SK-N-SH treated with all-trans-retinoic acid at 6 μM for 48 hours (cell line): ENCODE measurements at regions not wholly inside any gene's neighbourhood (a gene's known extent, or its start where the extent isn't known, plus 50 kb on each side); places are given as distances from the start of the nearest gene placed in this dataset.

Experiments
- ATAC-seq: fragments of 200-7000 bp; cut with Tn5 transposase; 3 replicates; pipeline ENCODE4 v1.9.1; 2020; ENCODE audit warnings: mild to moderate bottlenecking, moderate library complexity
- BACH2 ChIP-seq: fragments of 250-450 bp; sonication (Bioruptor Pico); IDR thresholded peaks from 2 replicates; pipeline ENCODE4 v1.9.0; 2021; ENCODE audit warnings: mild to moderate bottlenecking, borderline replicate concordance
- CSDC2 ChIP-seq: fragments of 250-450 bp; sonication (Bioruptor Pico); IDR thresholded peaks from 2 replicates; pipeline ENCODE4 v1.5.0; 2020; ENCODE audit warnings: mild to moderate bottlenecking, moderate library complexity
- ESRRG ChIP-seq: fragments of 250-450 bp; sonication (Bioruptor Pico); IDR thresholded peaks from 2 replicates; pipeline ENCODE4 v1.6.1; 2021; ENCODE audit warnings: mild to moderate bottlenecking
- GLIS3 ChIP-seq: fragments of 250-450 bp; sonication (Bioruptor Pico); IDR thresholded peaks from 2 replicates; pipeline ENCODE4 v1.5.0; 2020; ENCODE audit warnings: mild to moderate bottlenecking, moderate library complexity
- ISL1 ChIP-seq: fragments of 250-450 bp; sonication (Bioruptor Pico); IDR thresholded peaks from 2 replicates; pipeline ENCODE4 v2.1.2; 2022; ENCODE audit warnings: mild to moderate bottlenecking, moderate library complexity
- OSR1 ChIP-seq: fragments of 250-450 bp; sonication (Bioruptor Pico); IDR thresholded peaks from 2 replicates; pipeline ENCODE4 v1.8.0; 2022; ENCODE audit warnings: moderate library complexity, mild to moderate bottlenecking, inconsistent platforms
- POU6F1 ChIP-seq: fragments of 250-450 bp; sonication (Bioruptor Pico); IDR thresholded peaks from 2 replicates; pipeline ENCODE4 v1.8.0; 2021; ENCODE audit warnings: low read depth, mild to moderate bottlenecking, moderate library complexity, borderline replicate concordance
- RARB ChIP-seq: fragments of 250-450 bp; sonication (Bioruptor Pico); IDR thresholded peaks from 2 replicates; pipeline ENCODE4 v1.8.0; 2021; ENCODE audit warnings: mild to moderate bottlenecking, moderate library complexity
- TCF4 ChIP-seq: fragments of 250-450 bp; sonication (Bioruptor Pico); IDR thresholded peaks from 2 replicates; pipeline ENCODE4 v1.8.0; 2021; ENCODE audit warnings: mild to moderate bottlenecking, moderate library complexity, borderline replicate concordance
- TSHZ2 ChIP-seq: fragments of 250-450 bp; sonication (Bioruptor Pico); IDR thresholded peaks from 2 replicates; pipeline ENCODE4 v1.5.0; 2020; ENCODE audit warnings: mild to moderate bottlenecking, moderate library complexity
- ZC3H10 ChIP-seq: fragments of 250-450 bp; sonication (Bioruptor Pico); IDR thresholded peaks from 2 replicates; pipeline ENCODE4 v1.5.1; 2021; ENCODE audit warnings: mild to moderate bottlenecking, moderate library complexity
- ZFP3 ChIP-seq: fragments of 250-450 bp; sonication (Bioruptor Pico); IDR thresholded peaks from 2 replicates; pipeline ENCODE4 v1.5.0; 2020; ENCODE audit warnings: mild to moderate bottlenecking, moderate library complexity
- ZFP30 ChIP-seq: fragments of 450-650 bp; formaldehyde crosslinking; IDR thresholded peaks from 2 replicates; pipeline ENCODE4 v1.5.0; 2022; ENCODE audit warnings: mild to moderate bottlenecking, moderate library complexity
- ZNF565 ChIP-seq: fragments of 450-650 bp; formaldehyde crosslinking; conservative IDR thresholded peaks from 2 replicates; pipeline ENCODE4 v1.5.0; 2020; ENCODE audit warnings: low read depth, mild to moderate bottlenecking, moderate library complexity
- ZNF70 ChIP-seq: fragments of 450-650 bp; formaldehyde crosslinking; IDR thresholded peaks from 2 replicates; pipeline ENCODE4 v1.5.0; 2020; ENCODE audit warnings: mild to moderate bottlenecking, moderate library complexity
- ZNF8 ChIP-seq: fragments of 450-650 bp; formaldehyde crosslinking; IDR thresholded peaks from 2 replicates; pipeline ENCODE4 v1.5.0; 2020; ENCODE audit warnings: mild to moderate bottlenecking, moderate library complexity
- TF ChIP-seq, protein P1 (sequence below): fragments of 250-450 bp; sonication (Bioruptor Pico); IDR thresholded peaks from 2 replicates; pipeline ENCODE4 v1.5.1; 2020; ENCODE audit warnings: low read depth, mild to moderate bottlenecking, moderate library complexity
- TF ChIP-seq, protein P2 (sequence below): fragments of 250-450 bp; sonication (Bioruptor Pico); IDR thresholded peaks from 2 replicates; pipeline ENCODE4 v1.5.1; 2021; ENCODE audit warnings: mild to moderate bottlenecking, moderate library complexity

- TF ChIP-seq OSR1 (CRISPR knock-in tag) (no peak), BACH2 (CRISPR knock-in tag) (no peak), ZFP30 (CRISPR knock-in tag) (no peak), ZNF565 (CRISPR knock-in tag) (no peak), RARB (CRISPR knock-in tag) (no peak), CSDC2 (CRISPR knock-in tag) (no peak), TCF4 (CRISPR knock-in tag) (no peak)
- TF ChIP-seq, protein P1, sequence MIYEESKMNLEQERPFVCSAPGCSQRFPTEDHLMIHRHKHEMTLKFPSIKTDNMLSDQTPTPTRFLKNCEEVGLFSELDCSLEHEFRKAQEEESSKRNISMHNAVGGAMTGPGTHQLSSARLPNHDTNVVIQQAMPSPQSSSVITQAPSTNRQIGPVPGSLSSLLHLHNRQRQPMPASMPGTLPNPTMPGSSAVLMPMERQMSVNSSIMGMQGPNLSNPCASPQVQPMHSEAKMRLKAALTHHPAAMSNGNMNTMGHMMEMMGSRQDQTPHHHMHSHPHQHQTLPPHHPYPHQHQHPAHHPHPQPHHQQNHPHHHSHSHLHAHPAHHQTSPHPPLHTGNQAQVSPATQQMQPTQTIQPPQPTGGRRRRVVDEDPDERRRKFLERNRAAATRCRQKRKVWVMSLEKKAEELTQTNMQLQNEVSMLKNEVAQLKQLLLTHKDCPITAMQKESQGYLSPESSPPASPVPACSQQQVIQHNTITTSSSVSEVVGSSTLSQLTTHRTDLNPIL (CRISPR knock-in tag): no peak
- TF ChIP-seq, all 23 proteins: peak for 0
- ATAC-seq: no peak
Measured at GRCh38 chr21:23968008-23968407, 1639.3 kb downstream of the MRPL39 start.

GRCh38 chr21:23963454-23963853, 1643.8 kb downstream of the MRPL39 start:
- TF ChIP-seq GLIS3 (no peak), ISL1 (no peak), ZFP3 (CRISPR knock-in tag) (no peak), TCF4 (CRISPR knock-in tag) (no peak)
- peak; percentile 30; the same call in 2 of the 3 replicates for ATAC-seq

DNA sequence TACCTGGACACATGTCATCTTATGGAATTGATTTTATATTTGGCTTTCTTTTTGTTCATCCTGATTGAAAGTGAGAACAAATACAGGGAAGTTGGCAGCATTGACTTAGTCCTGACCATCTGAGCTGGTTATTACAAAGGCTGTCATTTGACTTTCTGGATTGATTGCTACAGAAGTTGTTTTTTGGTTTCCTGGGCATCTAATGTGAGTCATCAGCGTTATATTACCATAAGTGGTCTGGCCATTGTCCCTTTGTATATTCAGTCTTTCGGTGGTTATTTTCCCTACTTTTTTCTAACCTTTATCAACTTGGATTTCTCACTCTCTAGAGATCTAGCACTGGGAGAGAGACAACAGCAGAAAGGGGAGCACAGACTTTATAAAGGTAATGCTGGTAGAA, 1646.5 kb downstream of the MRPL39 start:
- TF ChIP-seq BACH2 (CRISPR knock-in tag) (no peak), TCF4 (CRISPR knock-in tag) (no peak), ZNF70 (CRISPR knock-in tag) (no peak)
- ATAC-seq: peak; percentile 72

GRCh38 chr21:23955135-23955843, 1652.0 kb downstream of the MRPL39 start:
- no peak for ATAC-seq
- TF ChIP-seq ZNF8 (CRISPR knock-in tag): no peak
- TF ChIP-seq ZNF70 (CRISPR knock-in tag): no peak
- TF ChIP-seq, protein P2, sequence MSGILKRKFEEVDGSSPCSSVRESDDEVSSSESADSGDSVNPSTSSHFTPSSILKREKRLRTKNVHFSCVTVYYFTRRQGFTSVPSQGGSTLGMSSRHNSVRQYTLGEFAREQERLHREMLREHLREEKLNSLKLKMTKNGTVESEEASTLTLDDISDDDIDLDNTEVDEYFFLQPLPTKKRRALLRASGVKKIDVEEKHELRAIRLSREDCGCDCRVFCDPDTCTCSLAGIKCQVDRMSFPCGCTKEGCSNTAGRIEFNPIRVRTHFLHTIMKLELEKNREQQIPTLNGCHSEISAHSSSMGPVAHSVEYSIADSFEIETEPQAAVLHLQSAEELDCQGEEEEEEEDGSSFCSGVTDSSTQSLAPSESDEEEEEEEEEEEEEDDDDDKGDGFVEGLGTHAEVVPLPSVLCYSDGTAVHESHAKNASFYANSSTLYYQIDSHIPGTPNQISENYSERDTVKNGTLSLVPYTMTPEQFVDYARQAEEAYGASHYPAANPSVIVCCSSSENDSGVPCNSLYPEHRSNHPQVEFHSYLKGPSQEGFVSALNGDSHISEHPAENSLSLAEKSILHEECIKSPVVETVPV (CRISPR knock-in tag): no peak
- no peak for TF ChIP-seq ESRRG
- TF ChIP-seq ISL1: no peak
- TF ChIP-seq TSHZ2: no peak
- no peak for TF ChIP-seq BACH2 (CRISPR knock-in tag)
- TF ChIP-seq CSDC2 (CRISPR knock-in tag): no peak
- no peak for TF ChIP-seq ZNF565 (CRISPR knock-in tag)
- no peak for TF ChIP-seq RARB (CRISPR knock-in tag)
- no peak for TF ChIP-seq GLIS3
- TF ChIP-seq, protein P1 (CRISPR knock-in tag): no peak
- no peak for TF ChIP-seq ZC3H10 (CRISPR knock-in tag)

DNA sequence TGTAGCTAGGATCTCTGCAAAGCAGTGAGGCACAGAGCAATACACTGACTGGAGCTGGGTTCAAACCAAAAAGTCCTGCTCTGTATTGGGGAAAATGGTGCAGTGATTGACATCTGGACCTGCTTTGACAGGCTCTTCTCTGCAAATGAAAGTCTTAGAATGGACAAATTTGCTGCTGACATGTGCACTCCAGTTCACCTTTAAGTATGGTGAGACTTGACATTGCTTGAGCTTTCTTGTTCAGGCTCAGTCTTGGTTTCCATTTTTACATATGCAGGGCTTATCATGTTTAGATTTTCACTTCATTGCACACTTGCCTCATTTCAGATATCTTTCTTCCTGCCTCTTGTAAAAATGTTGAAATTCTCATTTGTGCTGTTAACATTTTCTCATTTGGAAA, 1655.0 kb downstream of the MRPL39 start:
- no peak for ATAC-seq
- no peak for TF ChIP-seq ZNF70 (CRISPR knock-in tag)
- TF ChIP-seq POU6F1: no peak
- no peak for TF ChIP-seq ZC3H10 (CRISPR knock-in tag)
- no peak for TF ChIP-seq OSR1 (CRISPR knock-in tag)
- no peak for TF ChIP-seq TCF4 (CRISPR knock-in tag)
